ENCODE measurements at regions not wholly inside any gene's neighbourhood (a gene's known extent, or its start where the extent isn't known, plus 50 kb on each side); places are given as distances from the start of the nearest gene placed in this dataset.

DNA sequence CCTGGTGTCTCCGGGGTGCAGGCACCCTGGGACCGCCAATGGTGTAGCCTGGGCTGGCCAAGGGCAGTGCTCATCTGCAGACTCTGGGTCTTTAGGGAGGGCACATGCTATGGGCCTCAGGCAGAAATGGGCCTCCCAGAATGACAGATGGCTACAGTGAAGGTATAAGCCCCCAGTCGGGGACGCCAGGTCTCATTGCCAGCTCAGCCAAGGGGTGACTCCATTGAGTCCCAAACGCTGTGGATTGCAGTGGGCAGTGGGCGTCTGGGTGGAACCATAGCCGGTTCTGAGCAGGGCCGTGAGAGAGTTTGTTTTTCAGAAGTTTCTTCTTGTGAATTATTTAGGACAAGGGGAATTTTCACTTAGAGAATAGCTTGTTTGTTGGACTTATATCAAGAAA is 516.9 kb downstream of the TBC1D22A start:
- H3K27me3 ChIP-seq (ENCODE audit: control insufficient read depth in 1 of 2, insufficient read depth in 2 of 2, low read length in 2 of 2), result peaks cover 5 to 78% of the 10 kb centered on the region in 2 experiments; a peak in 4 of 5 replicates
- FAIRE-seq, result no peak
- WGBS (ENCODE audit: low lambda C conversion rate), result 15% methylated on average over 5 of the region's 8 CpGs

More for the DNA sequence above, 516.9 kb downstream of the TBC1D22A start:
- intact Hi-C loops (cut with micrococcal nuclease; ENCODE audit: unreplicated experiment) (no loop called here), in situ Hi-C loops (cut with HindIII; ENCODE audit: extremely low pct_ligation_motif_present, low pct_unique_long_range_greater_than_20kb) (no loop called here)
- Histone ChIP-seq H3K9ac (ENCODE audit: insufficient read depth, low read depth, low read length) (no peak overlapping the region), H3K4me1 (ENCODE audit: insufficient read depth, low read length) (no peaks in the 10 kb centered on the region), H3K4me3 (replicated peaks in 1 of 3; ENCODE audit: insufficient read depth in 1 of 3, low read depth in 2 of 3, low read length in 3 of 3) (no peak overlapping the region), H3K27ac (ENCODE audit: extremely low read length, insufficient read depth, low read length) (no peak overlapping the region), H3K4me2 (ENCODE audit: low read depth, low read length) (no peak overlapping the region), H4K20me1 (ENCODE audit: insufficient read depth, low read length) (0 out of 2 replicates have a peak, but pooled peaks cover 3% of the 10 kb centered on the region), H3K36me3 (replicated peaks in 1 of 2; ENCODE audit: control insufficient read depth in 1 of 2, insufficient read depth in 2 of 2, low read length in 2 of 2) (no peaks in the 10 kb centered on the region), H3K9me3 (ENCODE audit: low read length) (no peaks in the 10 kb centered on the region), H3K79me2 (ENCODE audit: insufficient read depth, low read length) (no peaks in the 10 kb centered on the region), H2AFZ (ENCODE audit: low read length) (no peak overlapping the region)
- ChIA-PET CTCF (ENCODE audit: low intra/inter-chr PET ratio, low total read pairs) (no interaction called here), POLR2A (no interaction called here)
- BruUV-seq (replicated peaks), result no TSS peak
- ATAC-seq (no peak), DNase-seq (ENCODE audit: low spot score) (no peak)
- no peak for TF ChIP-seq ZNF782 (CRISPR knock-in tag; IDR thresholded peaks at IDR 0.05; ENCODE audit: borderline replicate concordance)
- TF ChIP-seq ZNF207 (IDR thresholded peaks at IDR 0.05; ENCODE audit: borderline replicate concordance), result no peak
- no peak for TF ChIP-seq YEATS4 (CRISPR knock-in tag; IDR thresholded peaks at IDR 0.05; ENCODE audit: borderline replicate concordance)
- TF ChIP-seq, protein P1, sequence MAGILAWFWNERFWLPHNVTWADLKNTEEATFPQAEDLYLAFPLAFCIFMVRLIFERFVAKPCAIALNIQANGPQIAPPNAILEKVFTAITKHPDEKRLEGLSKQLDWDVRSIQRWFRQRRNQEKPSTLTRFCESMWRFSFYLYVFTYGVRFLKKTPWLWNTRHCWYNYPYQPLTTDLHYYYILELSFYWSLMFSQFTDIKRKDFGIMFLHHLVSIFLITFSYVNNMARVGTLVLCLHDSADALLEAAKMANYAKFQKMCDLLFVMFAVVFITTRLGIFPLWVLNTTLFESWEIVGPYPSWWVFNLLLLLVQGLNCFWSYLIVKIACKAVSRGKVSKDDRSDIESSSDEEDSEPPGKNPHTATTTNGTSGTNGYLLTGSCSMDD (CRISPR knock-in tag; IDR thresholded peaks at IDR 0.05), result no peak
- no peak for TF ChIP-seq CEBPZ (IDR thresholded peaks at IDR 0.05; ENCODE audit: low read length)
- TF ChIP-seq, protein P2, sequence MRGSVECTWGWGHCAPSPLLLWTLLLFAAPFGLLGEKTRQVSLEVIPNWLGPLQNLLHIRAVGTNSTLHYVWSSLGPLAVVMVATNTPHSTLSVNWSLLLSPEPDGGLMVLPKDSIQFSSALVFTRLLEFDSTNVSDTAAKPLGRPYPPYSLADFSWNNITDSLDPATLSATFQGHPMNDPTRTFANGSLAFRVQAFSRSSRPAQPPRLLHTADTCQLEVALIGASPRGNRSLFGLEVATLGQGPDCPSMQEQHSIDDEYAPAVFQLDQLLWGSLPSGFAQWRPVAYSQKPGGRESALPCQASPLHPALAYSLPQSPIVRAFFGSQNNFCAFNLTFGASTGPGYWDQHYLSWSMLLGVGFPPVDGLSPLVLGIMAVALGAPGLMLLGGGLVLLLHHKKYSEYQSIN (CRISPR knock-in tag; IDR thresholded peaks at IDR 0.05; ENCODE audit: borderline replicate concordance), result no peak

Data from HepG2 (cell line).